Common myeloid progenitor, CD34-positive (primary cell): ENCODE measurements at regions not wholly inside any gene's neighbourhood (a gene's known extent, or its start where the extent isn't known, plus 50 kb on each side); places are given as distances from the start of the nearest gene placed in this dataset.

Experiments used
- CTCF ChIA-PET: fragments of 350-600 bp; sonication (Branson Sonifier 250); formaldehyde crosslinking; loops from one replicate; lab custom pipeline; 2021; ENCODE audit warnings: antibody characterized with exemption; lab: Charles Lee
- POLR2A ChIA-PET: fragments of 350-600 bp; sonication (Branson Sonifier 250); formaldehyde crosslinking; loops from one replicate; lab custom pipeline; 2021; ENCODE audit warnings: antibody characterized with exemption; lab: Charles Lee
- DNase-seq, 3 donors: peaks; one replicate each; pipeline versions ENCODE4 v3.0.0 to v3.0.0-alpha.2; 2013
- H3K27ac ChIP-seq, 2 experiments: 1 replicate in 1 of 2; 2 replicates in 1 of 2; pipeline ENCODE4 v1.7.0; 2013; ENCODE audit warnings: inconsistent platforms in 2 of 2, low read length in 2 of 2, mild to moderate bottlenecking in 2 of 2, low read depth in 1 of 2, moderate library complexity in 1 of 2; ENCODE audit not compliant: severe bottlenecking in 2 of 2, insufficient read depth in 1 of 2, poor library complexity in 1 of 2
- H3K27me3 ChIP-seq, 5 experiments: replicated peaks in 2 of 5; 1 replicate in 3 of 5; 2 replicates in 2 of 5; pipeline versions ENCODE4 v1.6.1 to v1.7.0; 2013; ENCODE audit warnings: low read length in 4 of 5, mild to moderate bottlenecking in 2 of 5, moderate library complexity in 2 of 5, inconsistent platforms in 1 of 5; ENCODE audit not compliant: insufficient read depth in 5 of 5, control insufficient read depth in 4 of 5
- H3K36me3 ChIP-seq, 4 experiments: 1 replicate in 2 of 4; 2 replicates in 2 of 4; pipeline versions ENCODE4 v1.6.1 to v1.7.0; 2013; ENCODE audit warnings: low read length in 3 of 4, control low read depth in 1 of 4, mild to moderate bottlenecking in 1 of 4; ENCODE audit not compliant: control insufficient read depth in 4 of 4, insufficient read depth in 4 of 4
- H3K4me1 ChIP-seq, 4 experiments: 1 replicate in 3 of 4; 2 replicates in 1 of 4; pipeline versions ENCODE4 v1.6.1 to v1.7.1; 2013; ENCODE audit warnings: low read length in 3 of 4, mild to moderate bottlenecking in 3 of 4, control low read depth in 1 of 4, inconsistent platforms in 1 of 4, moderate library complexity in 1 of 4; ENCODE audit not compliant: control insufficient read depth in 4 of 4, insufficient read depth in 4 of 4; ENCODE audit errors: control extremely low read depth in 1 of 4
- H3K4me3 ChIP-seq, 7 experiments: 1 replicate in 4 of 7; 2 replicates in 3 of 7; pipeline versions ENCODE4 v1.5.1 to v1.7.0; 2013; ENCODE audit warnings: mild to moderate bottlenecking in 7 of 7, low read length in 6 of 7, moderate library complexity in 6 of 7, inconsistent platforms in 2 of 7, low read depth in 2 of 7, control low read depth in 1 of 7; ENCODE audit not compliant: insufficient read depth in 4 of 7, control insufficient read depth in 1 of 7; ENCODE audit errors: extremely low read depth in 1 of 7
- H3K9me3 ChIP-seq, 5 experiments: 1 replicate in 4 of 5; 2 replicates in 1 of 5; pipeline versions ENCODE4 v1.6.1 to v1.7.1; 2013; ENCODE audit warnings: low read length in 4 of 5, mild to moderate bottlenecking in 2 of 5, inconsistent platforms in 1 of 5, low read depth in 1 of 5, moderate library complexity in 1 of 5; ENCODE audit not compliant: control insufficient read depth in 4 of 5, insufficient read depth in 2 of 5; ENCODE audit errors: control extremely low read depth in 1 of 5
- WGBS: methylation state at CpG from one replicate; pipeline ENCODE4 v1.1.5; 2013; ENCODE audit not compliant: insufficient coverage; 5-methylcytosine and 5-hydroxymethylcytosine counted together

GRCh38 chr4:13984991-13985800 lies 357.7 kb upstream of the BOD1L1 start:
- ChIA-PET CTCF (interaction anchor here (1.2 kb wide), 1 partner anchor 10 kb away, joined by 3 read pairs; no protein-coding TSS in a partner anchor), POLR2A (no interaction called here)
- Histone ChIP-seq H3K27me3 (no peaks in the 10 kb centered on the region), H3K4me3 (peak overlapping the region in 1 of 7 experiments; percentile 36), H3K4me1 (peaks cover 27 to 57% (median 49%) of the 10 kb centered on the region in 4 experiments), H3K36me3 (no peaks in the 10 kb centered on the region), H3K27ac (no peak overlapping the region), H3K9me3 (no peaks in the 10 kb centered on the region)
- whole genome bisulfite sequencing, result 0% methylated on average over 1 of the region's 3 CpGs
- peak; percentile 20 to 80 (median 71) for DNase-seq

- no peak overlapping the region for H3K27ac ChIP-seq
- peaks cover 23 to 52% (median 45%) of the 10 kb centered on the region in 4 experiments for H3K4me1 ChIP-seq
- WGBS, result 68% methylated on average over 2 of the region's 3 CpGs
- CTCF ChIA-PET, result interaction anchor here (0.6 kb wide), 1 partner anchor 364 kb away, joined by 3 read pairs; no protein-coding TSS in a partner anchor
- no peaks in the 10 kb centered on the region for H3K27me3 ChIP-seq
- peak overlapping the region in 1 of 7 experiments; percentile 36 for H3K4me3 ChIP-seq
- peak in 1 of 3 donors; percentile 29 for DNase-seq
- no peaks in the 10 kb centered on the region for H3K36me3 ChIP-seq
- POLR2A ChIA-PET, result no interaction called here
- H3K9me3 ChIP-seq, result no peaks in the 10 kb centered on the region
These were observed 358.3 kb upstream of the BOD1L1 start for GRCh38 chr4:13985837-13986236.

- 100% methylated on average over 2 of the region's 4 CpGs for WGBS
- CTCF ChIA-PET, result interaction anchor here (0.6 to 1.0 kb wide), 2 partner anchors 14 to 365 kb away, joined by 3 to 4 read pairs; no protein-coding TSS in a partner anchor
- POLR2A ChIA-PET, result no interaction called here
- no peak for DNase-seq
- no peaks in the 10 kb centered on the region for H3K27me3 ChIP-seq
- peaks cover 17 to 44% (median 38%) of the 10 kb centered on the region in 4 experiments for H3K4me1 ChIP-seq
- H3K9me3 ChIP-seq, result no peaks in the 10 kb centered on the region
- no peaks in the 10 kb centered on the region for H3K36me3 ChIP-seq
- H3K4me3 ChIP-seq, result no peak overlapping the region
- no peak overlapping the region for H3K27ac ChIP-seq
These were observed 359.0 kb upstream of the BOD1L1 start for GRCh38 chr4:13986548-13986947.

- Histone ChIP-seq H3K27me3 (no peaks in the 10 kb centered on the region), H3K27ac (no peak overlapping the region), H3K9me3 (no peaks in the 10 kb centered on the region), H3K4me3 (no peak overlapping the region), H3K4me1 (peaks cover 2 to 24% (median 21%) of the 10 kb centered on the region in 4 experiments), H3K36me3 (no peaks in the 10 kb centered on the region)
- CTCF ChIA-PET, result interaction anchor here (1.2 kb wide), 1 partner anchor 12 kb away, joined by 4 read pairs; no protein-coding TSS in a partner anchor
- WGBS, result 90% methylated on average over 3 of the region's 11 CpGs
- no peak for DNase-seq
- POLR2A ChIA-PET, result no interaction called here
These were observed 361.1 kb upstream of the BOD1L1 start for GRCh38 chr4:13988353-13989305.

GRCh38 chr4:13989501-13989900 lies 362.0 kb upstream of the BOD1L1 start:
- H3K4me1 ChIP-seq, result peaks cover 2 to 20% (median 19%) of the 10 kb centered on the region in 4 experiments
- H3K4me3 ChIP-seq, result no peak overlapping the region
- no peaks in the 10 kb centered on the region for H3K9me3 ChIP-seq
- H3K27ac ChIP-seq, result no peak overlapping the region
- ChIA-PET CTCF (interaction anchor here (1.2 kb wide), 1 partner anchor 11 kb away, joined by 4 read pairs; no protein-coding TSS in a partner anchor), POLR2A (no interaction called here)
- H3K36me3 ChIP-seq, result no peaks in the 10 kb centered on the region
- no peaks in the 10 kb centered on the region for H3K27me3 ChIP-seq
- WGBS, result 93% methylated on average over 4 of the region's 6 CpGs
- no peak for DNase-seq

- Histone ChIP-seq H3K27me3 (no peaks in the 10 kb centered on the region), H3K4me1 (peaks cover 0 to 6% (median 6%) of the 10 kb centered on the region in 4 experiments), H3K4me3 (no peak overlapping the region), H3K9me3 (no peaks in the 10 kb centered on the region), H3K27ac (no peak overlapping the region), H3K36me3 (no peaks in the 10 kb centered on the region)
- 23% methylated on average over 3 of the region's 4 CpGs for WGBS
- ChIA-PET CTCF (no interaction called here), POLR2A (no interaction called here)
- DNase-seq, result no peak
These were observed 363.4 kb upstream of the BOD1L1 start for GRCh38 chr4:13990596-13991589.
